ENCODE measurements at regions not wholly inside any gene's neighbourhood (a gene's known extent, or its start where the extent isn't known, plus 50 kb on each side); places are given as distances from the start of the nearest gene placed in this dataset.

GRCh38 chr3:28595372-28595771 is 246.7 kb upstream of the AZI2 start:
- no peaks in the 10 kb centered on the region for H3K79me2 ChIP-seq (ENCODE audit: insufficient read depth, low read length)
- DNase-seq (ENCODE audit: low read depth, low spot score) (no peak), ATAC-seq (no peak)
- intact Hi-C loops (cut with micrococcal nuclease): no loop called here
- no peak for TF ChIP-seq RAD21 (IDR thresholded peaks at IDR 0.05; ENCODE audit: low read depth)
- no peak for TF ChIP-seq ZNF274 (IDR thresholded peaks at IDR 0.05; ENCODE audit: low read depth, low read length)
- no peak for TF ChIP-seq SIN3A (IDR thresholded peaks at IDR 0.05; ENCODE audit: low read depth)
- TF ChIP-seq EZH2phosphoT487 (IDR thresholded peaks at IDR 0.05; ENCODE audit: borderline replicate concordance): no peak
- TF ChIP-seq ZFX (IDR thresholded peaks at IDR 0.05): no peak
- TF ChIP-seq CBX3 (IDR thresholded peaks at IDR 0.05; ENCODE audit: low read depth): no peak
- TF ChIP-seq MAX (IDR thresholded peaks at IDR 0.05): no peak
- H3K4me1 ChIP-seq (ENCODE audit: control insufficient read depth in 1 of 2, insufficient read depth in 2 of 2, low read length in 2 of 2): no peaks in the 10 kb centered on the region
- POLR2A ChIA-PET: no interaction called here
- no peaks in the 10 kb centered on the region for H3K9me2 ChIP-seq (ENCODE audit: insufficient read depth)
- H3K9ac ChIP-seq (ENCODE audit: low read length): no peak overlapping the region
- no peak overlapping the region for H2AFZ ChIP-seq (ENCODE audit: low read depth, low read length, poor library complexity, severe bottlenecking)
- H4K20me1 ChIP-seq (ENCODE audit: insufficient read depth): no peaks in the 10 kb centered on the region
- BruUV-seq (replicated peaks): no TSS peak
- peaks cover 8% of the 10 kb centered on the region; the same call in 1 of the 2 replicates for H3K27me3 ChIP-seq (ENCODE audit: insufficient read depth, low read length)
- H3K4me3 ChIP-seq (replicated peaks in 1 of 2; ENCODE audit: low read depth in 1 of 2, low read length in 2 of 2): no peak overlapping the region
- RAD21 ChIA-PET (ENCODE audit: low non-redundant PET in 1 of 2, low total read pairs in 2 of 2, uncharacterized antibody in 2 of 2, unreplicated experiment in 2 of 2): no interaction called here
- no peak overlapping the region for H3K27ac ChIP-seq (ENCODE audit: low read depth, low read length)
- H3K4me2 ChIP-seq (ENCODE audit: low read length): no peak overlapping the region
- H3K9me3 ChIP-seq (ENCODE audit: control insufficient read depth in 1 of 2, insufficient read depth in 1 of 2, low read depth in 1 of 2, low read length in 2 of 2): no peaks in the 10 kb centered on the region
- no peaks in the 10 kb centered on the region for H3K36me3 ChIP-seq (ENCODE audit: control insufficient read depth in 1 of 2, insufficient read depth in 2 of 2, low read length in 2 of 2)
- CTCF ChIA-PET: no interaction called here

GRCh38 chr3:28597452-28597851 is 248.8 kb upstream of the AZI2 start:
- Histone ChIP-seq H3K4me2 (ENCODE audit: low read length) (no peak overlapping the region), H3K4me3 (replicated peaks in 1 of 2; ENCODE audit: low read depth in 1 of 2, low read length in 2 of 2) (no peak overlapping the region), H3K79me2 (ENCODE audit: insufficient read depth, low read length) (no peaks in the 10 kb centered on the region), H4K20me1 (ENCODE audit: insufficient read depth) (no peaks in the 10 kb centered on the region), H3K9me3 (ENCODE audit: control insufficient read depth in 1 of 2, insufficient read depth in 1 of 2, low read depth in 1 of 2, low read length in 2 of 2) (no peaks in the 10 kb centered on the region), H3K27ac (ENCODE audit: low read depth, low read length) (no peak overlapping the region), H3K36me3 (ENCODE audit: control insufficient read depth in 1 of 2, insufficient read depth in 2 of 2, low read length in 2 of 2) (no peaks in the 10 kb centered on the region), H3K27me3 (ENCODE audit: insufficient read depth, low read length) (peaks cover 8% of the 10 kb centered on the region; the same call in 1 of the 2 replicates), H3K4me1 (ENCODE audit: control insufficient read depth in 1 of 2, insufficient read depth in 2 of 2, low read length in 2 of 2) (no peaks in the 10 kb centered on the region), H3K9me2 (ENCODE audit: insufficient read depth) (no peaks in the 10 kb centered on the region), H3K9ac (ENCODE audit: low read length) (no peak overlapping the region), H2AFZ (ENCODE audit: low read depth, low read length, poor library complexity, severe bottlenecking) (no peak overlapping the region)
- DNase-seq (ENCODE audit: low read depth, low spot score): no peak
- RAD21 ChIA-PET (ENCODE audit: low non-redundant PET in 1 of 2, low total read pairs in 2 of 2, uncharacterized antibody in 2 of 2, unreplicated experiment in 2 of 2): no interaction called here
- POLR2A ChIA-PET: no interaction called here
- CTCF ChIA-PET: no interaction called here
- no peak for ATAC-seq
- intact Hi-C loops (cut with micrococcal nuclease): no loop called here
- TF ChIP-seq EGR1 (IDR thresholded peaks at IDR 0.05; ENCODE audit: low read depth) (no peak), CTCF (IDR thresholded peaks at IDR 0.05 in 2 of 3, conservative IDR thresholded peaks at IDR 0.05 in 1 of 3; ENCODE audit: borderline replicate concordance in 1 of 3, insufficient read depth in 1 of 3, low read depth in 2 of 3, low read length in 2 of 3) (no peak), JUND (IDR thresholded peaks at IDR 0.05) (no peak), CBX3 (IDR thresholded peaks at IDR 0.05; ENCODE audit: low read depth) (no peak), POLR2A (IDR thresholded peaks at IDR 0.05; ENCODE audit: borderline replicate concordance, extremely low read depth, insufficient read depth, insufficient read length) (no peak), CEBPB (IDR thresholded peaks at IDR 0.05; ENCODE audit: low read depth) (no peak), EZH2phosphoT487 (IDR thresholded peaks at IDR 0.05; ENCODE audit: borderline replicate concordance) (no peak)
- BruUV-seq (replicated peaks): no TSS peak

Measured in HCT116 (cell line).